ENCODE measurements at regions not wholly inside any gene's neighbourhood (a gene's known extent, or its start where the extent isn't known, plus 50 kb on each side); places are given as distances from the start of the nearest gene placed in this dataset.

GRCh38 chr1:221633841-221634409 is 108.0 kb downstream of the DUSP10 start:
- WGBS, 2 experiments (ENCODE audit: insufficient coverage in 1 of 2, insufficient read length in 1 of 2): 78 to 100% methylated on average over 2 to 5 of the region's 5 CpGs
- H3K9me3 Mint-ChIP-seq: no peaks in the 10 kb centered on the region
- Histone ChIP-seq H3K4me1 (ENCODE audit: control insufficient read depth, insufficient read depth, low read length) (peaks cover 20% of the 10 kb centered on the region), H3K4me3 (ENCODE audit: low read length) (no peak overlapping the region), H3K27me3 (ENCODE audit: control insufficient read depth, insufficient read depth, low read length, poor library complexity, severe bottlenecking) (no peaks in the 10 kb centered on the region), H3K36me3 (ENCODE audit: control insufficient read depth, insufficient read depth, low read length) (no peaks in the 10 kb centered on the region), H3K27ac (ENCODE audit: low read depth, low read length) (no peak overlapping the region), H3K9ac (ENCODE audit: extremely low read depth, low read length, poor library complexity, severe bottlenecking) (no peak overlapping the region), H3K9me3 (ENCODE audit: control insufficient read depth, low read length) (peaks cover 4% of the 10 kb centered on the region)
- H3K4me3 Mint-ChIP-seq: no peak overlapping the region
- no peak overlapping the region for H3K27ac Mint-ChIP-seq
- no peaks in the 10 kb centered on the region for H3K27me3 Mint-ChIP-seq (ENCODE audit: insufficient read depth)
- no peak for DNase-seq
- no peaks in the 10 kb centered on the region for H3K36me3 Mint-ChIP-seq (ENCODE audit: low read depth)
- H3K4me1 Mint-ChIP-seq: peaks cover 16% of the 10 kb centered on the region
- TF ChIP-seq CTCF (conservative IDR thresholded peaks at IDR 0.05): no peak

- Histone ChIP-seq H3K9ac (ENCODE audit: extremely low read depth, low read length, poor library complexity, severe bottlenecking) (no peak overlapping the region), H3K4me1 (ENCODE audit: control insufficient read depth, insufficient read depth, low read length) (peaks cover 20% of the 10 kb centered on the region), H3K36me3 (ENCODE audit: control insufficient read depth, insufficient read depth, low read length) (no peaks in the 10 kb centered on the region), H3K9me3 (ENCODE audit: control insufficient read depth, low read length) (peaks cover 4% of the 10 kb centered on the region), H3K4me3 (ENCODE audit: low read length) (no peak overlapping the region), H3K27ac (ENCODE audit: low read depth, low read length) (no peak overlapping the region), H3K27me3 (ENCODE audit: control insufficient read depth, insufficient read depth, low read length, poor library complexity, severe bottlenecking) (no peaks in the 10 kb centered on the region)
- no peak for TF ChIP-seq CTCF (conservative IDR thresholded peaks at IDR 0.05)
- no peak overlapping the region for H3K27ac Mint-ChIP-seq
- no peak overlapping the region for H3K4me3 Mint-ChIP-seq
- no peaks in the 10 kb centered on the region for H3K27me3 Mint-ChIP-seq (ENCODE audit: insufficient read depth)
- H3K36me3 Mint-ChIP-seq (ENCODE audit: low read depth): no peaks in the 10 kb centered on the region
- no peak for DNase-seq
- WGBS, 2 experiments (ENCODE audit: insufficient coverage in 1 of 2, insufficient read length in 1 of 2): 86 to 89% methylated on average over 2 of the region's 2 CpGs
- no peaks in the 10 kb centered on the region for H3K9me3 Mint-ChIP-seq
- H3K4me1 Mint-ChIP-seq: peaks cover 16% of the 10 kb centered on the region
These were observed 107.3 kb downstream of the DUSP10 start for GRCh38 chr1:221634606-221635005.

- Mint-ChIP-seq H3K4me1 (peaks cover 16% of the 10 kb centered on the region), H3K27me3 (ENCODE audit: insufficient read depth) (no peaks in the 10 kb centered on the region), H3K9me3 (no peaks in the 10 kb centered on the region), H3K4me3 (no peak overlapping the region), H3K36me3 (ENCODE audit: low read depth) (no peaks in the 10 kb centered on the region), H3K27ac (no peak overlapping the region)
- H3K27ac ChIP-seq (ENCODE audit: low read depth, low read length): no peak overlapping the region
- 85 to 91% methylated on average over 2 of the region's 2 CpGs for WGBS, 2 experiments (ENCODE audit: insufficient coverage in 1 of 2, insufficient read length in 1 of 2)
- DNase-seq: no peak
- peaks cover 4% of the 10 kb centered on the region for H3K9me3 ChIP-seq (ENCODE audit: control insufficient read depth, low read length)
- H3K36me3 ChIP-seq (ENCODE audit: control insufficient read depth, insufficient read depth, low read length): no peaks in the 10 kb centered on the region
- no peak overlapping the region for H3K9ac ChIP-seq (ENCODE audit: extremely low read depth, low read length, poor library complexity, severe bottlenecking)
- H3K4me1 ChIP-seq (ENCODE audit: control insufficient read depth, insufficient read depth, low read length): peaks cover 20% of the 10 kb centered on the region
- H3K27me3 ChIP-seq (ENCODE audit: control insufficient read depth, insufficient read depth, low read length, poor library complexity, severe bottlenecking): no peaks in the 10 kb centered on the region
- no peak for TF ChIP-seq CTCF (conservative IDR thresholded peaks at IDR 0.05)
- H3K4me3 ChIP-seq (ENCODE audit: low read length): no peak overlapping the region
These were observed 106.6 kb downstream of the DUSP10 start for GRCh38 chr1:221635305-221635704.
